Nephron (organoid): ENCODE measurements at regions not wholly inside any gene's neighbourhood (a gene's known extent, or its start where the extent isn't known, plus 50 kb on each side); places are given as distances from the start of the nearest gene placed in this dataset.

ENCODE experiments used
- H3K27ac Mint-ChIP-seq, 3 experiments: 2 replicates each; pipeline ENCODE4 v1.8.0; 2020; ENCODE audit warnings: mixed read lengths in 3 of 3, mild to moderate bottlenecking in 2 of 3, moderate library complexity in 1 of 3
- H3K27me3 Mint-ChIP-seq: 2 replicates; pipeline ENCODE4 v1.8.0; 2021; ENCODE audit warnings: low read depth, mild to moderate bottlenecking, moderate library complexity, mixed read lengths
- H3K36me3 Mint-ChIP-seq: 2 replicates; pipeline ENCODE4 v1.8.0; 2020; ENCODE audit warnings: low read depth, mixed read lengths
- H3K4me1 Mint-ChIP-seq: 2 replicates; pipeline ENCODE4 v1.8.0; 2020; ENCODE audit warnings: mixed read lengths
- H3K4me3 Mint-ChIP-seq, 3 experiments: 2 replicates each; pipeline ENCODE4 v1.8.0; 2020; ENCODE audit warnings: mild to moderate bottlenecking in 3 of 3, mixed read lengths in 3 of 3, moderate library complexity in 2 of 3
- H3K9me3 Mint-ChIP-seq: 2 replicates; pipeline ENCODE4 v1.8.0; 2020; ENCODE audit warnings: mixed read lengths
- TF ChIP-seq, protein P1 (sequence below), 3 experiments: fragments of 200-600 bp; sonication (generic); IDR thresholded peaks; one replicate each; pipeline ENCODE4 v1.5.0; 2021; ENCODE audit warnings: antibody characterized with exemption in 3 of 3; ENCODE audit not compliant: unreplicated experiment in 3 of 3

- TF ChIP-seq, protein P1, sequence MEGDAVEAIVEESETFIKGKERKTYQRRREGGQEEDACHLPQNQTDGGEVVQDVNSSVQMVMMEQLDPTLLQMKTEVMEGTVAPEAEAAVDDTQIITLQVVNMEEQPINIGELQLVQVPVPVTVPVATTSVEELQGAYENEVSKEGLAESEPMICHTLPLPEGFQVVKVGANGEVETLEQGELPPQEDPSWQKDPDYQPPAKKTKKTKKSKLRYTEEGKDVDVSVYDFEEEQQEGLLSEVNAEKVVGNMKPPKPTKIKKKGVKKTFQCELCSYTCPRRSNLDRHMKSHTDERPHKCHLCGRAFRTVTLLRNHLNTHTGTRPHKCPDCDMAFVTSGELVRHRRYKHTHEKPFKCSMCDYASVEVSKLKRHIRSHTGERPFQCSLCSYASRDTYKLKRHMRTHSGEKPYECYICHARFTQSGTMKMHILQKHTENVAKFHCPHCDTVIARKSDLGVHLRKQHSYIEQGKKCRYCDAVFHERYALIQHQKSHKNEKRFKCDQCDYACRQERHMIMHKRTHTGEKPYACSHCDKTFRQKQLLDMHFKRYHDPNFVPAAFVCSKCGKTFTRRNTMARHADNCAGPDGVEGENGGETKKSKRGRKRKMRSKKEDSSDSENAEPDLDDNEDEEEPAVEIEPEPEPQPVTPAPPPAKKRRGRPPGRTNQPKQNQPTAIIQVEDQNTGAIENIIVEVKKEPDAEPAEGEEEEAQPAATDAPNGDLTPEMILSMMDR (IDR thresholded peaks at IDR 0.05; ENCODE audit: unreplicated experiment in 3 of 3): no peak
- Mint-ChIP-seq H3K9me3 (peaks cover 9% of the 10 kb centered on the region), H3K4me1 (peaks cover 53% of the 10 kb centered on the region), H3K4me3 (no peak overlapping the region), H3K36me3 (no peaks in the 10 kb centered on the region), H3K27me3 (no peaks in the 10 kb centered on the region), H3K27ac (no peak overlapping the region)
These were observed 113.9 kb downstream of the PHLDA1 start for GRCh38 chr12:75917715-75918114.

GRCh38 chr12:75917083-75917482 is 114.5 kb downstream of the PHLDA1 start:
- Mint-ChIP-seq H3K9me3 (peaks cover 7% of the 10 kb centered on the region), H3K36me3 (no peaks in the 10 kb centered on the region), H3K4me1 (peaks cover 53% of the 10 kb centered on the region), H3K27me3 (no peaks in the 10 kb centered on the region), H3K4me3 (no peak overlapping the region), H3K27ac (peak overlapping the region in 1 of 3 experiments; percentile 32)
- TF ChIP-seq, protein P1 (IDR thresholded peaks at IDR 0.05; ENCODE audit: unreplicated experiment in 3 of 3): no peak

DNA sequence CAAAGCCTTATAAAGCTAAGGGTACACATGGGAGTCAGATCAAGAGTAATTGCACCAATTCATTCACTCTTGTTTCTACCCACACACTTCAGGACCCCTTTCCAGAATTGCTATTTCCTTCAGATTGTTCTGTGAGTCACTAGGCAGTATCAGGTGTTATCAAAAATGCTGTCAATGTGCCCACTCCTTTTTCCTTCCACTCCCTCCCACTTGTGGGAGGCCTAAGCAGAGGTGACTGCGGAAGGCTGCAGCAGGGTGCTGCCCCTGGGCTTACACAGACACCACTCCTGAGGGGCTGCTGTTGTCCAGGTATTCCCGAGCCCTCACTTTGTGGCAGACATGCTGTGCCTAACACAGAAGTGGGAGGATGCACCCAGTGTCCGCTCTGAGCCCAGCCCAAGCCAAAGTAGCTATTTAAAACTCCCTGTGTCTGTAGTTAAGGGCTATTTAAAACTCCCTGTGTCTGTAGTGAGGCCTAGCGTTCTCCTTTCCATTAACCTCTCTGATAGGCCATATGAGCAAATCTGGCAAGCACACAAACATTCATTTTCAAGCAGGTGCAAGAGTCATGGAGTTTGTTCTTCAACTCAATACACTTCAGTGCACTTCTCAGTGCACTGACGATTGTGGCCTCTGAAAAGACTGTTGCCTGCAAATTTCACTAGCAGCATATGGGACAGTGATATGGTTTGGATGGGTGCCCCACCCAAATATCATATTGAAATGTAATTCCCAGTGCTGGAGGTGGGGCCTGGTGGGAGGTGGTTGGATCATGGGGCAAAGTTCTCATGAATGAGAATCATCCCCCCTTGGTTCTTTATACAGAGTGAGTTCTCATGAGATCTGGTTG is 117.8 kb downstream of the PHLDA1 start:
- Mint-ChIP-seq H3K9me3 (no peaks in the 10 kb centered on the region), H3K36me3 (no peaks in the 10 kb centered on the region), H3K4me1 (peaks cover 44% of the 10 kb centered on the region), H3K4me3 (no peak overlapping the region), H3K27me3 (no peaks in the 10 kb centered on the region), H3K27ac (peak overlapping the region in 2 of 3 experiments; percentile 44 to 65)
- TF ChIP-seq, protein P1 (IDR thresholded peaks at IDR 0.05; ENCODE audit: unreplicated experiment in 3 of 3): no peak

DNA sequence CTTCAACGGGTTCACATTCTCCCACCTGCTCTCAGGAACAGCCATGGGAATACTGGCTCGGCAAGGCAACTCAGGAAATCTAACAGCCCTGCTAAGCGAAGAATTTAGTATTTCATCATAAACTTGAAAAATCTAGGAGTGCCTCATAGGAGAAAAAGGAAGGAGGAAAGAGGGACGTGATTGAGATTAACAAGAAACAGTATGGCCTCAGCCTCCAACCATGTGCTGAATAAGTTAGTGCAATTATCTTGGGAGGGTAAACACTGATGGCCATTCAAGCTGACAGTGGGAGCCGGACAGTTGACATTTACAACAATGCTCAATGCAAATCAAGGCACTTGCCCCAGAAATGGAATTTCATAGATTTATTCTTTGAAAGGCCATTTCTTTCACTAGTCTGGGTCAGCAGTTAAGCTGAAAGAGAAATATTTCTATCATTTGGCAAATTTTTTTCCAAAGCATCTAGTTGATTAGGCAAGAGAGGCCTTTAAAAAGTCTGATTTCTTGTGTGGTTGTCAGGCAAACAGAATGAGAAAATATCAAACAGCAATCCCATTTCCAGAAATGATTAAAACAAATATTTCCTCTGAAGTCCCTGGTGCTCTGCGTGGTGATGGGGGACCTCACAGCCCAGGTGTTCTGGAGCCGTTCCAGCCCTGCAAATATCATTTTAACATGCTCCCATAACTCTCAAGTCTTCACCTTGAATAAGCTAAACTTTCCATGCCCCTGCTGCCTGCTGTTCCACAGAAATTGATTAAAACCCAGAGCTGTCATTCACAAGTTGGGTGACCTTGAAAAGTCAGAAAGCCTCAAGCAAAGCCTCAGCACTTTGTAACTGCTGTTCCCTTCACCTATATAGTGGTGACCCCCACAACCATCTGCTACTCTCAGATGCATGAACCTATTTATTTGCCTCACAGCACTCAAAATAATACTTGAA is 121.6 kb downstream of the PHLDA1 start:
- Mint-ChIP-seq H3K36me3 (no peaks in the 10 kb centered on the region), H3K27ac (peak overlapping the region; percentile 57 to 86 (median 67)), H3K4me1 (peaks cover 50% of the 10 kb centered on the region), H3K9me3 (no peaks in the 10 kb centered on the region), H3K4me3 (no peak overlapping the region), H3K27me3 (no peaks in the 10 kb centered on the region)
- TF ChIP-seq, protein P1 (IDR thresholded peaks at IDR 0.05; ENCODE audit: unreplicated experiment in 3 of 3): no peak

DNA sequence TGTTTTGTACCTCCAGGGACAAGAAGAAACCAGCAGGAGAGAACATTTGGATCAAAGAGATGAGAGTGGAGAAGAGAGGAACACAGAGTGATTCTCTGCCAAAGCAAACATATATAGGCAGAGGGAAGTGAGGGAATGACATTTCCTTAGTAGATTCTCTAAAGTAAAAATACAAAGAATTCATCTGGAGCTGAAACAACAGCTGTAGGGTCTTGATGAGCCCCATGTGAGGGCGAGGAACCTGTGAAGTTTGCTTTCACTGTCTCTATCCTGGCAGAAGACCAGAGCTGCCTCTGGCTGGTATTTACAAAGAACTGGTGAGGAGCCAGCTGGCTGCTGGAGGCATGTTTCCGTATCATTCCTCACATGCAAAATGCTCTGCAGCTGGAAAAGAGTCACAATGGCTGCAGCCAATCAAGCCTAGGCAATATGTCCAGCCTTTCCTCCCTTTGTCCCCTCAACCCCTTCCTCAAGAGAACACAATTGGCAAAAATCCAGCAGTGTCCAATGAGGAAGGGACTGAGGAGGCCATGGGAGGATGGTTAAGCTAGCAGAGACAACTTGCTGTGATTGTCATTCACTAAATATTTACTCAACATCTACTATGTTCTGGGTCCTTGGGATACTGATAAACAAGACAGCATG is 122.5 kb downstream of the PHLDA1 start:
- H3K27me3 Mint-ChIP-seq: no peaks in the 10 kb centered on the region
- H3K4me1 Mint-ChIP-seq: peaks cover 42% of the 10 kb centered on the region
- no peaks in the 10 kb centered on the region for H3K36me3 Mint-ChIP-seq
- TF ChIP-seq, protein P1 (IDR thresholded peaks at IDR 0.05; ENCODE audit: unreplicated experiment in 3 of 3): no peak
- H3K9me3 Mint-ChIP-seq: no peaks in the 10 kb centered on the region
- peak overlapping the region; percentile 57 to 86 (median 67) for H3K27ac Mint-ChIP-seq
- H3K4me3 Mint-ChIP-seq: peak overlapping the region in 1 of 3 experiments; percentile 10
